Trophoblast cell (in vitro differentiated cells and primary cell): ENCODE measurements at regions not wholly inside any gene's neighbourhood (a gene's known extent, or its start where the extent isn't known, plus 50 kb on each side); places are given as distances from the start of the nearest gene placed in this dataset.

Experiments
- DNase-seq, 2 donors: peaks; one replicate each; pipeline ENCODE4 v3.0.0-alpha.2; 2016
- H2AFZ ChIP-seq: 2 replicates; pipeline ENCODE4 v1.6.1; 2013; ENCODE audit warnings: low read length, moderate library complexity, mild to moderate bottlenecking; ENCODE audit not compliant: insufficient read depth, poor library complexity
- H2AK5ac ChIP-seq: 2 replicates; pipeline ENCODE4 v1.6.1; 2013; ENCODE audit warnings: mild to moderate bottlenecking, low read length
- H2BK120ac ChIP-seq: 2 replicates; pipeline ENCODE4 v1.6.1; 2013; ENCODE audit warnings: low read length, mild to moderate bottlenecking, moderate library complexity; ENCODE audit not compliant: insufficient read depth, poor library complexity
- H2BK12ac ChIP-seq: 2 replicates; pipeline ENCODE4 v1.6.1; 2013; ENCODE audit warnings: mild to moderate bottlenecking, low read length, moderate library complexity
- H2BK5ac ChIP-seq: 2 replicates; pipeline ENCODE4 v1.6.1; 2013; ENCODE audit warnings: low read length, low read depth, moderate library complexity, mild to moderate bottlenecking; ENCODE audit not compliant: poor library complexity
- H3K14ac ChIP-seq: 2 replicates; pipeline ENCODE4 v1.6.1; 2013; ENCODE audit warnings: mild to moderate bottlenecking, low read length
- H3K18ac ChIP-seq: 2 replicates; pipeline ENCODE4 v1.6.1; 2013; ENCODE audit warnings: mild to moderate bottlenecking, low read length
- H3K23ac ChIP-seq: 2 replicates; pipeline ENCODE4 v1.6.1; 2013; ENCODE audit warnings: low read length
- H3K27ac ChIP-seq: 2 replicates; pipeline ENCODE4 v1.5.1; 2013; ENCODE audit warnings: low read depth, mild to moderate bottlenecking, inconsistent platforms, low read length, moderate library complexity
- H3K27me3 ChIP-seq: 2 replicates; pipeline ENCODE4 v1.6.1; 2013; ENCODE audit warnings: inconsistent platforms, mild to moderate bottlenecking, low read length, moderate library complexity; ENCODE audit not compliant: insufficient read depth
- H3K36me3 ChIP-seq, 2 experiments: 1 replicate in 1 of 2; 2 replicates in 1 of 2; pipeline ENCODE4 v1.6.1; 2013; ENCODE audit warnings: low read length in 2 of 2, mild to moderate bottlenecking in 2 of 2, moderate library complexity in 1 of 2; ENCODE audit not compliant: insufficient read depth in 2 of 2, control insufficient read depth in 1 of 2
- H3K4ac ChIP-seq: 2 replicates; pipeline ENCODE4 v1.6.1; 2013; ENCODE audit warnings: low read depth, mild to moderate bottlenecking, low read length, moderate library complexity
- H3K4me1 ChIP-seq, 2 experiments: 1 replicate in 1 of 2; 2 replicates in 1 of 2; pipeline ENCODE4 v1.6.1; 2013; ENCODE audit warnings: low read length in 2 of 2, mild to moderate bottlenecking in 2 of 2, moderate library complexity in 1 of 2; ENCODE audit not compliant: insufficient read depth in 2 of 2, control insufficient read depth in 1 of 2
- H3K4me2 ChIP-seq: 2 replicates; pipeline ENCODE4 v1.6.1; 2013; ENCODE audit warnings: inconsistent platforms, mild to moderate bottlenecking, low read length, moderate library complexity
- H3K4me3 ChIP-seq: 2 replicates; pipeline ENCODE4 v1.5.1; 2013; ENCODE audit warnings: mild to moderate bottlenecking, low read depth, low read length, inconsistent platforms
- H3K79me1 ChIP-seq: one replicate; pipeline ENCODE4 v1.6.1; 2013; ENCODE audit warnings: low read length
- H3K79me2 ChIP-seq: 2 replicates; pipeline ENCODE4 v1.6.1; 2013; ENCODE audit warnings: low read length, mild to moderate bottlenecking; ENCODE audit not compliant: control insufficient read depth, insufficient read depth, poor library complexity
- H3K9ac ChIP-seq: 2 replicates; pipeline ENCODE4 v1.6.1; 2013; ENCODE audit warnings: mild to moderate bottlenecking, low read length
- H3K9me3 ChIP-seq: 2 replicates; pipeline ENCODE4 v1.6.1; 2013; ENCODE audit warnings: low read depth, mild to moderate bottlenecking, control low read depth, inconsistent platforms, low read length; ENCODE audit not compliant: insufficient read depth
- H4K12ac ChIP-seq: 2 replicates; pipeline ENCODE4 v1.6.1; 2013; ENCODE audit warnings: low read depth, mild to moderate bottlenecking, low read length, moderate library complexity
- H4K8ac ChIP-seq: 2 replicates; pipeline ENCODE4 v1.6.1; 2013; ENCODE audit warnings: low read depth, mild to moderate bottlenecking, low read length, moderate library complexity
- H4K91ac ChIP-seq: one replicate; pipeline ENCODE4 v1.6.1; 2013; ENCODE audit warnings: low read depth, mild to moderate bottlenecking, low read length, moderate library complexity
- WGBS: extraction: QIAGEN DNeasy Blood & Tissue Kit; methylation state at CpG from one replicate; pipeline ENCODE4 v1.1.7; 2013; ENCODE audit warnings: missing lambda C conversion rate; ENCODE audit not compliant: insufficient read length, insufficient coverage; ENCODE audit errors: extremely low coverage; 5-methylcytosine and 5-hydroxymethylcytosine counted together

DNA sequence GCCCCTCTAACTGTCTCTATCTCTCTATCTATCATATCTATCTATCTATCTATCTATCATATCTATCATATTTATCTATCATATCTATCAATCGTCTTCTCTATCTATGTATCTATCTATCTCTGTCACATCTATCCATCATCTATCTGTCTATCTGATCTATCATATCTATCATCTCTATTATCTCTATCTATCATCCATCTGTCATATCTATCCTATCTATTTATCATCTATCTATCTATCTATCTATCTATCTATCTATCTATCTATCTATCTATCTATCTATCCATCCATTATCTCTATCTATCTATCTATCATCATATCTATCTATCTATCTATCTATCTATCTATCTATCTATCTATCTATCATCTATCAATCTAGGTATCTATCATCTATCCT lies 638.0 kb downstream of the DHX35 start:
- Histone ChIP-seq H3K4ac (no peak overlapping the region), H2AK5ac (no peak overlapping the region), H3K4me1 (peaks cover 4 to 5% of the 10 kb centered on the region in 2 experiments), H3K79me2 (no peaks in the 10 kb centered on the region), H3K23ac (no peak overlapping the region), H4K91ac (no peak overlapping the region), H3K18ac (no peak overlapping the region), H3K36me3 (no peaks in the 10 kb centered on the region), H3K27ac (no peak overlapping the region), H3K14ac (no peak overlapping the region), H4K8ac (no peak overlapping the region), H3K4me2 (no peak overlapping the region), H2BK12ac (no peak overlapping the region), H4K12ac (no peak overlapping the region), H3K27me3 (no peaks in the 10 kb centered on the region), H2BK120ac (no peak overlapping the region), H3K9me3 (no peaks in the 10 kb centered on the region), H3K4me3 (no peak overlapping the region), H3K79me1 (no peaks in the 10 kb centered on the region), H2AFZ (no peak overlapping the region), H3K9ac (no peak overlapping the region), H2BK5ac (no peak overlapping the region)
- no peak for DNase-seq
- 100% methylated on average over 1 of the region's 1 CpG for WGBS

DNA sequence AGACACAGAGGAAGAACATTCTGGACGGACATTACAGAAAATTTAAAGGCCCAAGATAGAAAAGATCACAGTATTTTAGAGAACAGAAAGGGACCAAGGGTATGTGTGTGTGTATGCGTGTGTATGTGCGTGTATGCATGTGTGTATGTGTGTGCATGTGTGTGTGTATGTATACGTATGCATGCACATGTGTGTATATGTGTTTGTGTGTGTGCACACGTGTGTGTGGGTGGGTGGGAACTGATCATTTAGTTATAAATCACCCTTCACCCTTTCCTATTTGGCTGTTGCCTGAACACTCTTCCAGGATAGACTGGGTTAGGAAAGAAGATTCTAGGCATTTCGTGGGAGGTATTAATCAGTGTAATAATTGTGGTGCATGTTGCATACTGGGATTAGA lies 634.4 kb downstream of the DHX35 start:
- no peak overlapping the region for H2BK5ac ChIP-seq
- no peak overlapping the region for H4K8ac ChIP-seq
- H4K12ac ChIP-seq = no peak overlapping the region
- H2BK120ac ChIP-seq = no peak overlapping the region
- H2BK12ac ChIP-seq = no peak overlapping the region
- no peaks in the 10 kb centered on the region for H3K79me2 ChIP-seq
- H3K9me3 ChIP-seq = no peaks in the 10 kb centered on the region
- H3K14ac ChIP-seq = no peak overlapping the region
- no peak overlapping the region for H3K4ac ChIP-seq
- H3K27ac ChIP-seq = no peak overlapping the region
- no peaks in the 10 kb centered on the region for H3K27me3 ChIP-seq
- no peak overlapping the region for H3K4me3 ChIP-seq
- no peaks in the 10 kb centered on the region for H3K79me1 ChIP-seq
- no peak overlapping the region for H2AFZ ChIP-seq
- H2AK5ac ChIP-seq = no peak overlapping the region
- H4K91ac ChIP-seq = no peak overlapping the region
- H3K36me3 ChIP-seq = no peaks in the 10 kb centered on the region
- no CpG with 5 or more reads among the region's 6 CpGs for WGBS
- no peak for DNase-seq
- H3K23ac ChIP-seq = no peak overlapping the region
- H3K9ac ChIP-seq = no peak overlapping the region
- no peaks in the 10 kb centered on the region for H3K4me1 ChIP-seq
- H3K18ac ChIP-seq = no peak overlapping the region
- H3K4me2 ChIP-seq = no peak overlapping the region

DNA sequence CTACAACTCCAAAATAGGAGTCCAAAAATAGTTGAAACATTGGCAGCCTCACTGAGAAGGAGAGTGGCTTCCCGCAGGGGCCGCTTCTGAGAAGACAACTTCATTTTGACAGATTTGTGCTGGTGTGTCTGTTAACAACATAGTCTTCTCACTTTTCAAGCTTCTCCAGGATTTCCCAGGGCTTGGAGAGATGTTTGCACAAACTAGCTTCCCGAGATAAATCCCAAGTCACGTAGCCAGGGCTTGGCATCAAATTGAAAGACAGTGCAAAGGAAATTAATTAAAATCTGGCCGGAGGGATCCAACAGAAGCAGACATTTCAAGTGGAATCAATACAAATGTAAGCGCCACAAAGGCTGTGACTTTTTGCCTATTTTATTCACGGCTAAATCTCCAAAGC lies 630.2 kb downstream of the DHX35 start:
- Histone ChIP-seq H3K79me2 (no peaks in the 10 kb centered on the region), H3K4ac (no peak overlapping the region), H2BK12ac (no peak overlapping the region), H3K4me1 (peaks cover 0 to 5% of the 10 kb centered on the region in 2 experiments), H3K9me3 (no peaks in the 10 kb centered on the region), H3K4me3 (no peak overlapping the region), H3K4me2 (no peak overlapping the region), H4K91ac (no peak overlapping the region), H2BK5ac (no peak overlapping the region), H3K14ac (no peak overlapping the region), H3K79me1 (no peaks in the 10 kb centered on the region), H3K9ac (no peak overlapping the region), H2AFZ (no peak overlapping the region), H4K8ac (no peak overlapping the region), H3K27ac (no peak overlapping the region), H4K12ac (no peak overlapping the region), H3K27me3 (no peaks in the 10 kb centered on the region), H2AK5ac (no peak overlapping the region), H3K18ac (no peak overlapping the region), H3K23ac (no peak overlapping the region), H3K36me3 (no peaks in the 10 kb centered on the region), H2BK120ac (no peak overlapping the region)
- no CpG with 5 or more reads among the region's 7 CpGs for WGBS
- no peak for DNase-seq

DNA sequence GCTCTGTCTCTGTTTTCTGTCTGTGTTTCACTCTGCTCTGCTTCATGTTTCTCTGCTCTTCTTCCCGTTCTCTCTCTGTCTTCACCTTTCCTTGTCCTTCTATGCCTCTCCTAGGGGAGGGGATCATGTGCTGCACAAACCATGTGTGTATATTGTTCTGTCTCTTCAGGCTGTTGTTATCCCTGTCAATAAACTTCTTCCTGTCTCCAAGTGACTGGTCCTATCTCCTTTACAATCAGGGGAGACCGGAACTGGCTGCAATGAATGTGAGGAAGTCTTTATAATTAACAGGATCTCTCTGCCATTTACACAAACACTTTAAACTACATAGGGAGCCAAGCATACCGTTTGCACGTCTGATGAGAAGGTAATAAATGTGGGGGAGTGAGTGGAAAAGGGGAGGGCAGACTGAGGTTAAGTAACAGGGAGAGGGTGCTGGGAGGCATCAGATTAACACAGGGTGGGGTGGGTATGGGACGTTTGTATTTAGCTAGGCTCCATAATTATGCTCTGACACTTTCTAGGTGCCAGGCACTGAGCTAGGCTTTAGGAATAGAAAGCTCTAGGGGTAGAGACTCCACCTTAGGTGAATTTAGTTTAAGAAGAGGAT lies 626.1 kb downstream of the DHX35 start:
- no CpG with 5 or more reads among the region's 5 CpGs for whole genome bisulfite sequencing
- DNase-seq = no peak

More for the DNA sequence above, 626.1 kb downstream of the DHX35 start:
- Histone ChIP-seq H4K8ac (no peak overlapping the region), H3K18ac (no peak overlapping the region), H3K4ac (no peak overlapping the region), H3K4me2 (no peak overlapping the region), H2BK120ac (no peak overlapping the region), H3K36me3 (no peaks in the 10 kb centered on the region), H3K23ac (no peak overlapping the region), H2BK12ac (no peak overlapping the region), H3K9ac (no peak overlapping the region), H3K79me2 (no peaks in the 10 kb centered on the region), H4K91ac (no peak overlapping the region), H3K27ac (no peak overlapping the region), H3K9me3 (no peaks in the 10 kb centered on the region), H4K12ac (no peak overlapping the region), H3K79me1 (no peaks in the 10 kb centered on the region), H3K4me3 (no peak overlapping the region), H3K27me3 (no peaks in the 10 kb centered on the region), H3K4me1 (peaks cover 0 to 5% of the 10 kb centered on the region in 2 experiments), H3K14ac (no peak overlapping the region), H2AFZ (no peak overlapping the region), H2AK5ac (no peak overlapping the region), H2BK5ac (no peak overlapping the region)
